Tibial nerve (tissue), 4 donors: ENCODE measurements at regions not wholly inside any gene's neighbourhood (a gene's known extent, or its start where the extent isn't known, plus 50 kb on each side); places are given as distances from the start of the nearest gene placed in this dataset.

ENCODE experiments used
- DNase-seq, 2 donors: peaks; one replicate each; pipeline ENCODE4 v3.0.0-alpha.2; 2019; ENCODE audit warnings: low spot score in 2 of 2
- H3K27ac ChIP-seq, 4 donors: fragments of 200-600 bp; sonication (generic) in 3 of 4; one replicate each; pipeline ENCODE4 v1.5.1; 2017 to 2019; ENCODE audit warnings: mild to moderate bottlenecking in 1 of 4
- H3K27me3 ChIP-seq, 2 donors: fragments of 200-600 bp; sonication (generic) in 1 of 2; one replicate each; pipeline versions ENCODE4 v1.5.1 to v1.6.0; 2017 to 2019
- H3K36me3 ChIP-seq, 3 donors: fragments of 200-600 bp; sonication (generic); one replicate each; pipeline ENCODE4 v1.5.1; 2018 to 2019
- H3K4me1 ChIP-seq, 4 donors: fragments of 200-600 bp; sonication (generic) in 3 of 4; one replicate each; pipeline ENCODE4 v1.5.1; 2017 to 2019
- H3K4me3 ChIP-seq, 4 donors: fragments of 200-600 bp; sonication (generic) in 3 of 4; one replicate each; pipeline ENCODE4 v1.5.1; 2017 to 2019; ENCODE audit warnings: mild to moderate bottlenecking in 1 of 4, moderate library complexity in 1 of 4
- H3K9me3 ChIP-seq, 4 donors: fragments of 200-600 bp; sonication (generic) in 3 of 4; one replicate each; pipeline ENCODE4 v1.5.1; 2017 to 2019
- EP300 ChIP-seq, 2 donors: sonication (generic); formaldehyde crosslinking; IDR thresholded peaks; one replicate each; pipeline ENCODE4 v1.6.1; 2017; ENCODE audit warnings: antibody characterized with exemption in 2 of 2, mild to moderate bottlenecking in 1 of 2
- POLR2A ChIP-seq, 2 donors: fragments of 450-650 bp; IDR thresholded peaks; one replicate each; pipeline ENCODE4 v1.6.1; 2017; ENCODE audit warnings: antibody characterized with exemption in 2 of 2, mild to moderate bottlenecking in 2 of 2, moderate library complexity in 2 of 2
- WGBS, 2 donors: methylation state at CpG; one replicate each; pipeline ENCODE4 v1.1.5; 2018; 5-methylcytosine and 5-hydroxymethylcytosine counted together
- TF ChIP-seq, protein P1 (sequence below), 5 experiments: fragments of 200-600 bp in 3 of 5; fragments of 450-650 bp in 2 of 5; sonication (generic) in 3 of 5; IDR thresholded peaks; one replicate each; pipeline ENCODE4 v1.5.1; 2016 to 2019; ENCODE audit warnings: antibody characterized with exemption in 5 of 5, mild to moderate bottlenecking in 3 of 5, moderate library complexity in 2 of 5

DNA sequence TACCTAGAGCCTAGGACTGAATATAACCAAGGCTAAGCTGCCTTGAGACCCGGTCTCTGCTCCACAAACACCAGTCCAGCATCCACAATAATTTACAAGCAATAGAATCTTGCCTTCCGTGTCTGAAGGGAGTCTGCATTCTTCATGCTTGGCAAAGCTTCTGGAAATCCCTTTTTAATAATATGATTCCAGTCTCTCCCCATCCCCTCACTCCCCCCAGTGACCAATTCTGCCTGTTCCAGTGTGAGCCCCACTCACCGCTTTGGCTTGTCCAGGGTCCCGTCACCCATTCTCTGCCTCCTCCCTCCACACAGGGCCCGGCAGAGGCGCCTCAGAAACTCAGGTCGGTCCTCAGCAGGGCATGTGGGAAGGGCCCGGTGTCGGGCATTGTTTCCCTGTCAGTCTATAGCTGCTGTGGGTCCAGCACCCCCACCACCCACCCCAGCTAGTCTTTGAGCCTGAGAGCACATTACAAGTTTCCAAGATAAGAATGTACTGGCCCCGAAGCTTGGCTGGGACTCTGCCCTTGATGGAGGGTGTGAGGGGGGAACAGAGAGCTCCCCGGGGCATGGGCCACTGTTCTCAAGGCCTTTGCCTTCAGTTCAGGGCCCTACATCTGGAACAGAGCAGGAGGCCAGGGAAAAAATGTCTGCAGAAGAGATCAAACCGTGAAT, 129.7 kb upstream of the MYCN start:
- no peak for TF ChIP-seq EP300 (IDR thresholded peaks at IDR 0.05)
- TF ChIP-seq, protein P1, sequence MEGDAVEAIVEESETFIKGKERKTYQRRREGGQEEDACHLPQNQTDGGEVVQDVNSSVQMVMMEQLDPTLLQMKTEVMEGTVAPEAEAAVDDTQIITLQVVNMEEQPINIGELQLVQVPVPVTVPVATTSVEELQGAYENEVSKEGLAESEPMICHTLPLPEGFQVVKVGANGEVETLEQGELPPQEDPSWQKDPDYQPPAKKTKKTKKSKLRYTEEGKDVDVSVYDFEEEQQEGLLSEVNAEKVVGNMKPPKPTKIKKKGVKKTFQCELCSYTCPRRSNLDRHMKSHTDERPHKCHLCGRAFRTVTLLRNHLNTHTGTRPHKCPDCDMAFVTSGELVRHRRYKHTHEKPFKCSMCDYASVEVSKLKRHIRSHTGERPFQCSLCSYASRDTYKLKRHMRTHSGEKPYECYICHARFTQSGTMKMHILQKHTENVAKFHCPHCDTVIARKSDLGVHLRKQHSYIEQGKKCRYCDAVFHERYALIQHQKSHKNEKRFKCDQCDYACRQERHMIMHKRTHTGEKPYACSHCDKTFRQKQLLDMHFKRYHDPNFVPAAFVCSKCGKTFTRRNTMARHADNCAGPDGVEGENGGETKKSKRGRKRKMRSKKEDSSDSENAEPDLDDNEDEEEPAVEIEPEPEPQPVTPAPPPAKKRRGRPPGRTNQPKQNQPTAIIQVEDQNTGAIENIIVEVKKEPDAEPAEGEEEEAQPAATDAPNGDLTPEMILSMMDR (IDR thresholded peaks at IDR 0.05), result no peak
- no peak for TF ChIP-seq POLR2A (IDR thresholded peaks at IDR 0.05)
- Histone ChIP-seq H3K36me3 (no peaks in the 10 kb centered on the region), H3K9me3 (no peaks in the 10 kb centered on the region), H3K27ac (no peak overlapping the region), H3K27me3 (no peaks in the 10 kb centered on the region), H3K4me1 (no peaks in the 10 kb centered on the region), H3K4me3 (no peak overlapping the region)
- no peak for DNase-seq
- 61 to 74% methylated on average over 12 of the region's 12 CpGs for whole genome bisulfite sequencing, 2 donors

DNA sequence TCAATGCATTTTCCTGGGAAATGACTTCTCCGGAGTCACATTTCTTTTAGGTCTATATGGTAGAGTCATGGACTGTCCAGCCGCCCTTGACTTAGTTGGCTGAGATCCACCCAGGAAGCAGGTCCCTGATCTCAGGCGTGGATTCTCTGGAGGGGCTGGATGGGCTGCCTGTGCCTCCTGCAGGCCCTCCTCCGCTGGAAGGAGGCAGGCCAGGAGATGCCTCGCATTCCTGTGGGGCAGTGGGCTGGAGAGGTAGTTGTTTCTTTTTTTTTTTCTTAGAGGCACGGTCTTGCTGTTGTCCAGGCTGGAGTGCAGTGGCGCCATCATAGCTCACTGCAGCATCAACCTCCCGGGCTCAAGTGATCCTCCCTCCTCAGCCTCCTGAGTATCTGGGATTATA, 129.0 kb upstream of the MYCN start:
- WGBS, 2 donors, result 81 to 83% methylated on average over 8 of the region's 8 CpGs
- Histone ChIP-seq H3K27ac (no peak overlapping the region), H3K27me3 (no peaks in the 10 kb centered on the region), H3K4me3 (no peak overlapping the region), H3K9me3 (no peaks in the 10 kb centered on the region), H3K4me1 (no peaks in the 10 kb centered on the region), H3K36me3 (no peaks in the 10 kb centered on the region)
- TF ChIP-seq, protein P1 (IDR thresholded peaks at IDR 0.05), result no peak
- TF ChIP-seq EP300 (IDR thresholded peaks at IDR 0.05) (no peak), POLR2A (IDR thresholded peaks at IDR 0.05) (no peak)
- no peak for DNase-seq

DNA sequence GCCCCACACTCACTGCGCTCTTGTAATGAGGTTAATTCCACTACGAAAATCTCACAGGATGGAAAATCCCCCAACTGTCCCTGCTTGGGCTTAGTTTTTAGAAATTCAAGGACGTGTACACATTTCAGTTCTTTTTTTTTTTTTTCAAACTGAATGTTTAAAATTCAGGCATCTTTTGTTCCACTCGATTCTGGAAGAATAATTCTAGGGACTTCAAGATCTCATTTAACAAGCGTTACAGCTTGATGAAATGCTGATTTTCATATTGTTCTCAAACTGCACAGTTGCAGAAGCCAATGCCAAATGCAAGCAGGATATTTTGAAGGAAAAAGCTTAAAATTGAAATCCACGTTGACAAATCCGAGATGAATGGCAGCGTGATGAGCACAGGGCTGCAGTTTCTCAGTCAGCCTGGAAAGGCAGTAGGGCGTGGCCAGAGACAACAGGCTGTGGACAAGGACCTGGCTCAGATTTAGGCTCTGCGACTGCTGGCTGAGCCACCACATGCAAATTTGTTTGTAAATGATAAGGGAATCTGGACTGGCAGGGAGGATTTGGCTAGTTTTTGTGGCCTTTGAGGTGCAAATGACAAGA, 128.1 kb upstream of the MYCN start:
- no peaks in the 10 kb centered on the region for H3K27me3 ChIP-seq
- WGBS, 2 donors, result 73 to 74% methylated on average over 10 of the region's 10 CpGs

DNA sequence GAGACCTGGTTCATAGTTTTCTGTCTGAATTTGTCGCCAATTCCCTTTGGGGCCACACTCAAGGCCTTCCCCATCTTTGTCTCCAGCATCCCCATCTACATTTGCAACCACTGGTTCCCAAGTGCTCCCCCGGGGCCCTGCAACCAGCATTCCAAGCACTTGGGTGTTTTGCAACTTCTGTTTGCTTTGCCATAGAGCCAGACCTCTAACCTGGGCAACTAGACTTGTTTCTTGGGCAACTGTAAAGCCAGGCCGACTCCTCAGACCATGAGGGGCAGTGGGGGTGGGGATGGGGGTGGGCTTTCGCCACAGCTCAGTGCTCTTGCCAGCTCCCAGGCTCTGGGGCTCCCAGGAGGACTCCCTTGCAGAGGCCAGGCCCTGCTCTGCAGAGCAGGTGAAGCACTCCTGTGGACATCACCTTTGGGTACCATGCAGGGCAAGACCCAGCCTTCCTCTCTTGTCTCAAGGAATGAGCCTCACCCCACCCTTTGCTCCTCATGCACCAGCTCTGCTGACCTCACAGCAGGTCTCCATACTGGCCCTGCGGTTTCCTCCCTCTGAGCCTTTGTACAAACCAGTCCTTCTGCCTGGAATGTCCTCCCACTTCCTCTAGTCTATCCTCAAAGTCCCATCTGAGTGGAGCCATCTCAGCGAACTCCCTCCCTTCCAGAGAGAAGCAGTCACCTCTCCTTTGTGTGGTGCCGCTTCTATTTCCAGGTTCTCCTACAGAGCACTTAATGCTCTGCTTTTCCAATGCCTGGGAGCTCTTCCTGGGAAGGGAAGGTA, 126.7 kb upstream of the MYCN start:
- Histone ChIP-seq H3K4me1 (no peaks in the 10 kb centered on the region), H3K27ac (no peak overlapping the region), H3K4me3 (no peak overlapping the region), H3K27me3 (no peaks in the 10 kb centered on the region), H3K36me3 (no peaks in the 10 kb centered on the region), H3K9me3 (no peaks in the 10 kb centered on the region)
- no peak for TF ChIP-seq POLR2A (IDR thresholded peaks at IDR 0.05)
- TF ChIP-seq, protein P1 (IDR thresholded peaks at IDR 0.05), result no peak
- TF ChIP-seq EP300 (IDR thresholded peaks at IDR 0.05), result no peak
- WGBS, 2 donors, result 91 to 92% methylated on average over 5 to 7 of the region's 7 CpGs
- no peak for DNase-seq

More for the DNA sequence above, 128.1 kb upstream of the MYCN start:
- no peak for DNase-seq
- TF ChIP-seq EP300 (IDR thresholded peaks at IDR 0.05), result no peak
- TF ChIP-seq, protein P1 (IDR thresholded peaks at IDR 0.05), result no peak
- TF ChIP-seq POLR2A (IDR thresholded peaks at IDR 0.05), result no peak
- H3K36me3 ChIP-seq, result no peaks in the 10 kb centered on the region
- H3K4me1 ChIP-seq, result no peaks in the 10 kb centered on the region
- H3K4me3 ChIP-seq, result no peak overlapping the region
- no peaks in the 10 kb centered on the region for H3K9me3 ChIP-seq
- H3K27ac ChIP-seq, result no peak overlapping the region

DNA sequence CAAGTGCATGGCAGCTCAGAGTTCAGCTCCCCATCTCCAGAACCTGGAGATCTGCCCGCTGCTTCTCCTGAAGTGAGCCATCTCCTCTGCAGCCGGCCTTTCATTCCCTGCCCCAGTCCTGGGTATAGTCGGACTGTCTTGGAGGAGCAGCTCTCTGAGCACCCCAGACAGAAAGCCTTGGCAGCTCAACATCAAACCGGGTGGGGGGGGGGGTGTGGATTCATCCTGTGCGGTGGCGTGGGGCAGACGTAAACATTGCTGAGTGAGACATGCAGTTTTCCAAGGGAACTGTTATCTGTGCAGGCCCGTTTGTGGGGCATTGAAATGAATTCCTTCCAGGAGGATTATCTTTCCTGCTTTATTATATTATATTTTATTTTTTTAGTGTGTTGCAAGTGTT, 125.9 kb upstream of the MYCN start:
- Histone ChIP-seq H3K36me3 (no peaks in the 10 kb centered on the region), H3K27me3 (no peaks in the 10 kb centered on the region), H3K27ac (no peak overlapping the region), H3K4me1 (no peaks in the 10 kb centered on the region), H3K9me3 (no peaks in the 10 kb centered on the region), H3K4me3 (no peak overlapping the region)
- WGBS, 2 donors, result 61 to 72% methylated on average over 8 of the region's 8 CpGs
- DNase-seq, result no peak
- TF ChIP-seq, protein P1 (IDR thresholded peaks at IDR 0.05), result no peak
- TF ChIP-seq EP300 (IDR thresholded peaks at IDR 0.05) (no peak), POLR2A (IDR thresholded peaks at IDR 0.05) (no peak)
